Spleen (tissue), 11 donors: ENCODE measurements at regions not wholly inside any gene's neighbourhood (a gene's known extent, or its start where the extent isn't known, plus 50 kb on each side); places are given as distances from the start of the nearest gene placed in this dataset.

Source experiments
- DNase-seq: peaks from one replicate; pipeline ENCODE4 v3.0.0-alpha.2; 2020
- H3K27ac ChIP-seq, 8 donors: fragments of 200-600 bp; sonication (generic) in 7 of 8; 1 replicate in 4 of 8; 2 replicates in 4 of 8; pipeline versions ENCODE4 v1.5.0 to v1.8.0; 2016 to 2021; ENCODE audit warnings: inconsistent platforms in 4 of 8, mild to moderate bottlenecking in 4 of 8, moderate library complexity in 1 of 8
- H3K27me3 ChIP-seq, 7 donors: fragments of 200-600 bp; sonication (generic) in 6 of 7; replicated peaks in 1 of 7; 1 replicate in 4 of 7; 2 replicates in 3 of 7; pipeline versions ENCODE4 v1.5.0 to v1.8.0; 2016 to 2021; ENCODE audit warnings: inconsistent platforms in 3 of 7, mild to moderate bottlenecking in 1 of 7
- H3K36me3 ChIP-seq, 6 donors: fragments of 200-600 bp; sonication (generic) in 5 of 6; 1 replicate in 4 of 6; 2 replicates in 2 of 6; pipeline versions ENCODE4 v1.5.0 to v1.8.0; 2016 to 2021; ENCODE audit warnings: inconsistent platforms in 2 of 6
- H3K4me1 ChIP-seq, 6 donors: fragments of 200-600 bp; sonication (generic) in 5 of 6; 1 replicate in 3 of 6; 2 replicates in 3 of 6; pipeline versions ENCODE4 v1.5.0 to v1.8.0; 2016 to 2021; ENCODE audit warnings: inconsistent platforms in 3 of 6
- H3K4me3 ChIP-seq, 8 donors: fragments of 200-600 bp; sonication (generic) in 7 of 8; 1 replicate in 4 of 8; 2 replicates in 4 of 8; pipeline versions ENCODE4 v1.5.0 to v1.8.0; 2016 to 2021; ENCODE audit warnings: inconsistent platforms in 4 of 8, mild to moderate bottlenecking in 4 of 8, moderate library complexity in 2 of 8
- H3K9me3 ChIP-seq, 8 donors: fragments of 200-600 bp; sonication (generic) in 7 of 8; 1 replicate in 4 of 8; 2 replicates in 4 of 8; pipeline versions ENCODE4 v1.5.0 to v1.8.0; 2016 to 2021; ENCODE audit warnings: inconsistent platforms in 4 of 8
- POLR2A ChIP-seq, 3 donors: fragments of 450-650 bp; IDR thresholded peaks; one replicate each; pipeline ENCODE4 v1.5.1; 2017; ENCODE audit warnings: antibody characterized with exemption in 3 of 3, mild to moderate bottlenecking in 1 of 3
- POLR2AphosphoS5 ChIP-seq, 3 donors: sonication (generic); formaldehyde crosslinking; IDR thresholded peaks; one replicate each; pipeline ENCODE4 v1.5.1; 2017; ENCODE audit warnings: antibody characterized with exemption in 3 of 3
- WGBS, 5 donors: extraction: QIAGEN DNeasy Blood & Tissue Kit in 3 of 5; methylation state at CpG; one replicate each; pipeline versions ENCODE4 v1.1.5 to v1.1.7; 2013 to 2018; 5-methylcytosine and 5-hydroxymethylcytosine counted together
- intact Hi-C: fragments of 100-400 bp; cut with DNase I; formaldehyde crosslinking; loops from one replicate; pipeline ENCODE4 v1.15.0; 2023; ENCODE audit warnings: low total_unique reads
- TF ChIP-seq, protein P1 (sequence below), 11 experiments: fragments of 200-600 bp in 7 of 11; fragments of 450-650 bp in 4 of 11; sonication (generic) in 4 of 11; IDR thresholded peaks in 8 of 11; conservative IDR thresholded peaks in 3 of 11; 1 replicate in 7 of 11; 2 replicates in 4 of 11; pipeline versions ENCODE4 v1.4.0 to v1.8.0; 2016 to 2021; ENCODE audit warnings: antibody characterized with exemption in 11 of 11, inconsistent platforms in 4 of 11, mild to moderate bottlenecking in 1 of 11
- donor health status: healthy with polysubstance abuse.
- donor health status: DM: no; HTN: no; CAD: no; lungs with moderate emphysema.
- donor health status: DM: no; HTN: no; CAD: no.
- donor health status: Bipolar disorder and iron deficiency.
- donor health status: healthy.
- donor health status: DM: no; HTN: no; CAD: no.
- donor health status: DM: yes; HTN: yes; CAD: no.

DNA sequence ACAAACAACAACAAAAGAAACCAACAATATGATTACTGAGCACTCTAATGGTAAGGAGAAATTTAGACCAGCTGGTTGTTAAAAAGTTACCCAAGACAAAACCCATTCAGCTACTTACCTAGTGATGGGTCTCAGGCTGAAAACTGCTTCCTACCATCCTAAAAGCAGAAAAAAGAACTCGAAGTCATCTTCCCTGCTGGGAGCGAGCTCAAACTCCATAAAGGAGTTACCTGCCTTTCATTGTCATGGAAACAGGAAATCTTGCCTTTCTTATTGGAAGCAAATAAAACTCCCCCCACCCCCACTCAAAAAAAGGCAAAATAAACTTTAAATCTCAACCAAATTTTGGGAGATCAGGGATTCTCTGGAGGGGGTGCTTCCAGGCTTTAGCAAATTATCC is 1478.3 kb downstream of the C4orf33 start:
- TF ChIP-seq POLR2A (IDR thresholded peaks at IDR 0.05), result no peak
- TF ChIP-seq POLR2AphosphoS5 (IDR thresholded peaks at IDR 0.05), result no peak
- TF ChIP-seq, protein P1, sequence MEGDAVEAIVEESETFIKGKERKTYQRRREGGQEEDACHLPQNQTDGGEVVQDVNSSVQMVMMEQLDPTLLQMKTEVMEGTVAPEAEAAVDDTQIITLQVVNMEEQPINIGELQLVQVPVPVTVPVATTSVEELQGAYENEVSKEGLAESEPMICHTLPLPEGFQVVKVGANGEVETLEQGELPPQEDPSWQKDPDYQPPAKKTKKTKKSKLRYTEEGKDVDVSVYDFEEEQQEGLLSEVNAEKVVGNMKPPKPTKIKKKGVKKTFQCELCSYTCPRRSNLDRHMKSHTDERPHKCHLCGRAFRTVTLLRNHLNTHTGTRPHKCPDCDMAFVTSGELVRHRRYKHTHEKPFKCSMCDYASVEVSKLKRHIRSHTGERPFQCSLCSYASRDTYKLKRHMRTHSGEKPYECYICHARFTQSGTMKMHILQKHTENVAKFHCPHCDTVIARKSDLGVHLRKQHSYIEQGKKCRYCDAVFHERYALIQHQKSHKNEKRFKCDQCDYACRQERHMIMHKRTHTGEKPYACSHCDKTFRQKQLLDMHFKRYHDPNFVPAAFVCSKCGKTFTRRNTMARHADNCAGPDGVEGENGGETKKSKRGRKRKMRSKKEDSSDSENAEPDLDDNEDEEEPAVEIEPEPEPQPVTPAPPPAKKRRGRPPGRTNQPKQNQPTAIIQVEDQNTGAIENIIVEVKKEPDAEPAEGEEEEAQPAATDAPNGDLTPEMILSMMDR (IDR thresholded peaks at IDR 0.05 in 8 of 11, conservative IDR thresholded peaks at IDR 0.05 in 3 of 11), result no peak
- intact Hi-C loops, result no loop called here
- no peak for DNase-seq
- Histone ChIP-seq H3K4me1 (no peaks in the 10 kb centered on the region), H3K9me3 (peaks cover 0 to 5% (median 0%) of the 10 kb centered on the region in 8 donors), H3K36me3 (no peaks in the 10 kb centered on the region), H3K4me3 (no peak overlapping the region), H3K27ac (no peak overlapping the region), H3K27me3 (no peaks in the 10 kb centered on the region)
- 62 to 78% (median 76%) methylated on average over 2 of the region's 2 CpGs for WGBS, 5 donors

DNA sequence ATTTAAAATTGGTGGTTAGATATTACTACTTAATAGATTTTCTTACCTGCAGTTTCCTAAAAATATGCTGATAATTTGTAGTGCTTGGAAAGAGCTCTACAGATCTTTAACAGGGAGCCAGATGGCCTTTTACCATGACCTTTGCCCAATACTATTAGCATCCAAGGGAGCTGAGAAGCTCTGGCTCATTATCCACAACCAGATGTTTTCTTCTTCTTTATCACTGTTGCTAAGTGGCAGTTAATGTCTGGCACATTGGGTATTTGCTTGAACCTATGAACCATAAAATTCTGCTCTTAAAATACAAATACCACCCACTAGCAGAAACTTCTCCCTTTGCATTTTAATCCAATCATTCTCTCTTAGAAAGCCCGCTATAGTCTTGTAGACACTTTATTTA is 1480.3 kb downstream of the C4orf33 start:
- 71 to 87% (median 84%) methylated on average over 1 of the region's 1 CpG for WGBS, 5 donors
- Histone ChIP-seq H3K4me1 (no peaks in the 10 kb centered on the region), H3K9me3 (peaks cover 0 to 6% (median 0%) of the 10 kb centered on the region in 8 donors), H3K4me3 (no peak overlapping the region), H3K27ac (no peak overlapping the region), H3K36me3 (no peaks in the 10 kb centered on the region), H3K27me3 (no peaks in the 10 kb centered on the region)
- TF ChIP-seq, protein P1 (IDR thresholded peaks at IDR 0.05 in 8 of 11, conservative IDR thresholded peaks at IDR 0.05 in 3 of 11), result no peak
- intact Hi-C loops, result no loop called here
- no peak for DNase-seq

DNA sequence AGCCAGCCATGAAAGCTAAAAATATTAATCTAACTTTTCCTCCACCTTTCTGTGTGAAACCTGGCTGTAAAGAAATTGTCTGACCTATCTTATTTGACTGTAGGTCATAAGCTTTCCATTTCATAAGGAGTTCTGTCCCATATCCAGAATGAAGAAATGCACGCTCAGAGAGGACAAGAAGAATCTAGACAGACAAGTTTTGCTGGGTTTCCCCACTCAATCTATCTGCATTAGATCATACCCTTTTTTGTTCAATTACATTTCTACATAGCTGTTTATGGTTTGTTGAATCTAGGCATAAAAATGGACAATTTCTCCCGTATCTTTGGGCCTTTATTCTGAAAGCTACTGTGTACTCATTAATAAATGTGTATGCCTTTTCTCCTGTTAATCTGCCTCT is 1495.1 kb downstream of the C4orf33 start:
- no peak for DNase-seq
- no peaks in the 10 kb centered on the region for H3K27me3 ChIP-seq
- H3K27ac ChIP-seq, result no peak overlapping the region
- peaks cover 0 to 12% (median 0%) of the 10 kb centered on the region in 8 donors for H3K9me3 ChIP-seq
- H3K4me1 ChIP-seq, result no peaks in the 10 kb centered on the region
- TF ChIP-seq POLR2A (IDR thresholded peaks at IDR 0.05) (no peak), POLR2AphosphoS5 (IDR thresholded peaks at IDR 0.05) (no peak)
- TF ChIP-seq, protein P1 (IDR thresholded peaks at IDR 0.05 in 8 of 11, conservative IDR thresholded peaks at IDR 0.05 in 3 of 11), result no peak
- WGBS, 5 donors, result 76 to 89% (median 79%) methylated on average over 2 of the region's 2 CpGs
- no peak overlapping the region for H3K4me3 ChIP-seq
- intact Hi-C loops, result no loop called here
- no peaks in the 10 kb centered on the region for H3K36me3 ChIP-seq

DNA sequence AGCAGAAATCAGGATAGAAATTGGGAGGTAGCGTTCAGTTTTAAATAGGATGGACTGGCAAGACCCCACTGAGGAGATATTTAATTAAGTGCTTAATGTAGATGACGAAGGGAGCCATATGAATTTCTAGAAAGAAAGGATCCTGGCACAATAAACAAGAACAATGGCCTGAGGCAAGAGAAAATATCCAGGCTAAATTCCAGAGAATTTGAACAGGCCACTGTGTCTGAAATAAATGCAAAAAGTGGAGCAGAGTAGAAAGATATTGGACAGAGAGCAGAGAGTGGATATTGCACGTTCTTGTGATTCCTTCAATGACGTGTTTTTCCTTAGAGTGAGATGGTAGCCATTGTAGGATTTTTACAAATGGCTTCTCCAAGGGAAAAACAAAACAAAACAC is 1504.8 kb downstream of the C4orf33 start:
- H3K27me3 ChIP-seq, result no peaks in the 10 kb centered on the region
- WGBS, 5 donors, result 72 to 83% (median 76%) methylated on average over 4 of the region's 4 CpGs
- no peaks in the 10 kb centered on the region for H3K36me3 ChIP-seq
- intact Hi-C loops, result no loop called here
- no peaks in the 10 kb centered on the region for H3K9me3 ChIP-seq
- DNase-seq, result no peak
- TF ChIP-seq, protein P1 (IDR thresholded peaks at IDR 0.05 in 8 of 11, conservative IDR thresholded peaks at IDR 0.05 in 3 of 11), result no peak
- no peak for TF ChIP-seq POLR2A (IDR thresholded peaks at IDR 0.05)
- TF ChIP-seq POLR2AphosphoS5 (IDR thresholded peaks at IDR 0.05), result no peak
- no peak overlapping the region for H3K27ac ChIP-seq
- H3K4me1 ChIP-seq, result no peaks in the 10 kb centered on the region
- no peak overlapping the region for H3K4me3 ChIP-seq
